Spleen (tissue), 11 donors: ENCODE measurements at regions not wholly inside any gene's neighbourhood (a gene's known extent, or its start where the extent isn't known, plus 50 kb on each side); places are given as distances from the start of the nearest gene placed in this dataset.

ENCODE experiments used
- DNase-seq: peaks from one replicate; pipeline ENCODE4 v3.0.0-alpha.2; 2020
- H3K27ac ChIP-seq, 8 donors: fragments of 200-600 bp; sonication (generic) in 7 of 8; 1 replicate in 4 of 8; 2 replicates in 4 of 8; pipeline versions ENCODE4 v1.5.0 to v1.8.0; 2016 to 2021; ENCODE audit warnings: inconsistent platforms in 4 of 8, mild to moderate bottlenecking in 4 of 8, moderate library complexity in 1 of 8
- H3K27me3 ChIP-seq, 7 donors: fragments of 200-600 bp; sonication (generic) in 6 of 7; replicated peaks in 1 of 7; 1 replicate in 4 of 7; 2 replicates in 3 of 7; pipeline versions ENCODE4 v1.5.0 to v1.8.0; 2016 to 2021; ENCODE audit warnings: inconsistent platforms in 3 of 7, mild to moderate bottlenecking in 1 of 7
- H3K36me3 ChIP-seq, 6 donors: fragments of 200-600 bp; sonication (generic) in 5 of 6; 1 replicate in 4 of 6; 2 replicates in 2 of 6; pipeline versions ENCODE4 v1.5.0 to v1.8.0; 2016 to 2021; ENCODE audit warnings: inconsistent platforms in 2 of 6
- H3K4me1 ChIP-seq, 6 donors: fragments of 200-600 bp; sonication (generic) in 5 of 6; 1 replicate in 3 of 6; 2 replicates in 3 of 6; pipeline versions ENCODE4 v1.5.0 to v1.8.0; 2016 to 2021; ENCODE audit warnings: inconsistent platforms in 3 of 6
- H3K4me3 ChIP-seq, 8 donors: fragments of 200-600 bp; sonication (generic) in 7 of 8; 1 replicate in 4 of 8; 2 replicates in 4 of 8; pipeline versions ENCODE4 v1.5.0 to v1.8.0; 2016 to 2021; ENCODE audit warnings: inconsistent platforms in 4 of 8, mild to moderate bottlenecking in 4 of 8, moderate library complexity in 2 of 8
- H3K9me3 ChIP-seq, 8 donors: fragments of 200-600 bp; sonication (generic) in 7 of 8; 1 replicate in 4 of 8; 2 replicates in 4 of 8; pipeline versions ENCODE4 v1.5.0 to v1.8.0; 2016 to 2021; ENCODE audit warnings: inconsistent platforms in 4 of 8
- POLR2A ChIP-seq, 3 donors: fragments of 450-650 bp; IDR thresholded peaks; one replicate each; pipeline ENCODE4 v1.5.1; 2017; ENCODE audit warnings: antibody characterized with exemption in 3 of 3, mild to moderate bottlenecking in 1 of 3
- POLR2AphosphoS5 ChIP-seq, 3 donors: sonication (generic); formaldehyde crosslinking; IDR thresholded peaks; one replicate each; pipeline ENCODE4 v1.5.1; 2017; ENCODE audit warnings: antibody characterized with exemption in 3 of 3
- WGBS, 5 donors: extraction: QIAGEN DNeasy Blood & Tissue Kit in 3 of 5; methylation state at CpG; one replicate each; pipeline versions ENCODE4 v1.1.5 to v1.1.7; 2013 to 2018; 5-methylcytosine and 5-hydroxymethylcytosine counted together
- intact Hi-C: fragments of 100-400 bp; cut with DNase I; formaldehyde crosslinking; loops from one replicate; pipeline ENCODE4 v1.15.0; 2023; ENCODE audit warnings: low total_unique reads
- TF ChIP-seq, protein P1 (sequence below), 11 experiments: fragments of 200-600 bp in 7 of 11; fragments of 450-650 bp in 4 of 11; sonication (generic) in 4 of 11; IDR thresholded peaks in 8 of 11; conservative IDR thresholded peaks in 3 of 11; 1 replicate in 7 of 11; 2 replicates in 4 of 11; pipeline versions ENCODE4 v1.4.0 to v1.8.0; 2016 to 2021; ENCODE audit warnings: antibody characterized with exemption in 11 of 11, inconsistent platforms in 4 of 11, mild to moderate bottlenecking in 1 of 11
- donor health status: healthy with polysubstance abuse.
- donor health status: DM: no; HTN: no; CAD: no; lungs with moderate emphysema.
- donor health status: DM: no; HTN: no; CAD: no.
- donor health status: Bipolar disorder and iron deficiency.
- donor health status: healthy.
- donor health status: DM: no; HTN: no; CAD: no.
- donor health status: DM: yes; HTN: yes; CAD: no.

DNA sequence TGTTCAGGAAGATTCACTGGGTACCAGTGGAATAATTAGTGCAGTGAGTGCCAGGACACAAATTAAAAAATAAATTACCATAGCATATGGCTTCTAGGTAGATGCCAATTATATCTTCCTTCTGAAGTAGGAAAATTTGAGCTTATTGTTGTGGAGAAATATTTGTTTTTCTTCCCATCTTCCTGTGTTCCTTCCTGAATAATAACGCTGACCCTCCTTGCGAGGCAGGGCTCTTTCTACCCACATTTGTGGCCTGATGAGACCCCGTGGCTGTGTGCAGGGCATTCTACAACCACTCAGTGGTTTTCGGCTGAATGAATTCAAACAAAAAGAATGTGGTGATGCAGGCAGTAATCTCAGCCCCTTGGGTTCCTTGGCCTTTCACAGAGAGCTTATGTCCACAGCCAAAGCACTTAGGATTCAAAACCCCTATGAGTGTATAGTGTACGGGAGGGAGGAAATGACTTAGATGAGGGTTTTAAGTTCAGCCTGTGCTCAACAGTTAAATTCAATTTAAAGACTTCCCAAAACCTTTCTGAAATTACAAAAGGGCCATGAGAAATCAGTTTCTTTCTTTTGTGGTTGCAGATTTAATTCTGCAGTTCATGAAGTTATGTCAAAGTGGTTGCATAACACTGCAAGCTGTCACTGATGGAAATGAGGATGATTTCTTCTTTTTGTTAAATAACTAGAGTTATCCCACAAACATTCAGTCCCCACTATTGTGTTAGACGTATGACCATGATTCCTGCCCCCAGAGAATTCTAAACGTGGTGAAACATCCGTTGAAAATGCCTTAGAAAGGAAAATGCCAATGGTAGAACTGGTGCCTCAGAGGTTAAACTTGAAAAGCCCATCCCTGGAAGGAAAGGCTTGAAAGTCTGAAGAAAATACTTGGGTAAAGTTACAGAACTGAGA is 255.3 kb downstream of the FZD1 start:
- 49 to 63% (median 59%) methylated on average over 8 of the region's 8 CpGs for WGBS, 5 donors
- no peaks in the 10 kb centered on the region for H3K27me3 ChIP-seq
- intact Hi-C loops: no loop called here
- H3K4me3 ChIP-seq: no peak overlapping the region
- H3K27ac ChIP-seq: peak overlapping the region in 1 of 8 donors; percentile 24
- peaks cover 0 to 5% (median 0%) of the 10 kb centered on the region in 8 donors for H3K9me3 ChIP-seq
- no peaks in the 10 kb centered on the region for H3K36me3 ChIP-seq
- DNase-seq: no peak
- H3K4me1 ChIP-seq: no peaks in the 10 kb centered on the region
- no peak for TF ChIP-seq POLR2AphosphoS5 (IDR thresholded peaks at IDR 0.05)
- TF ChIP-seq POLR2A (IDR thresholded peaks at IDR 0.05): no peak
- TF ChIP-seq, protein P1, sequence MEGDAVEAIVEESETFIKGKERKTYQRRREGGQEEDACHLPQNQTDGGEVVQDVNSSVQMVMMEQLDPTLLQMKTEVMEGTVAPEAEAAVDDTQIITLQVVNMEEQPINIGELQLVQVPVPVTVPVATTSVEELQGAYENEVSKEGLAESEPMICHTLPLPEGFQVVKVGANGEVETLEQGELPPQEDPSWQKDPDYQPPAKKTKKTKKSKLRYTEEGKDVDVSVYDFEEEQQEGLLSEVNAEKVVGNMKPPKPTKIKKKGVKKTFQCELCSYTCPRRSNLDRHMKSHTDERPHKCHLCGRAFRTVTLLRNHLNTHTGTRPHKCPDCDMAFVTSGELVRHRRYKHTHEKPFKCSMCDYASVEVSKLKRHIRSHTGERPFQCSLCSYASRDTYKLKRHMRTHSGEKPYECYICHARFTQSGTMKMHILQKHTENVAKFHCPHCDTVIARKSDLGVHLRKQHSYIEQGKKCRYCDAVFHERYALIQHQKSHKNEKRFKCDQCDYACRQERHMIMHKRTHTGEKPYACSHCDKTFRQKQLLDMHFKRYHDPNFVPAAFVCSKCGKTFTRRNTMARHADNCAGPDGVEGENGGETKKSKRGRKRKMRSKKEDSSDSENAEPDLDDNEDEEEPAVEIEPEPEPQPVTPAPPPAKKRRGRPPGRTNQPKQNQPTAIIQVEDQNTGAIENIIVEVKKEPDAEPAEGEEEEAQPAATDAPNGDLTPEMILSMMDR (IDR thresholded peaks at IDR 0.05 in 8 of 11, conservative IDR thresholded peaks at IDR 0.05 in 3 of 11): no peak

DNA sequence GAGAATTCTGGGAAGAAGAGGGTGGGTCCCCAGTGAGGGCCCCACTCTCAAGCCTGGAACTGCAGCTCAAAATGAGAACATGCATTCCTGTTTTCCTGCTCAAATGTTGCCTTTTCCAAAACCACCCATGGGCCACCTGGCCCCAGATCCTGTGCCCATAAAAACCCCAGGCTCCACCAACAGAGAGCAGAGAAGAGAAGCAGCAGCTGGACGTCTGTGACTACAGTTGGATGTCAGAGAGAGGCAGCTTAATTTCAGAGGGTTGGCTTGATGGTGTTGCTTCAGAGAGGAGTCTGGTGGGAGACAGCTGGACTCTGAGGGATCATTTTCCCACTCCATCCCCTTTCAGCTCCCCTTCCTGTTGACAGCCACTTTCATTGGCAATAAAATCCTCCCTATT is 256.4 kb downstream of the FZD1 start:
- no peak overlapping the region for H3K27ac ChIP-seq
- no peaks in the 10 kb centered on the region for H3K4me1 ChIP-seq
- H3K27me3 ChIP-seq: no peaks in the 10 kb centered on the region
- 38 to 69% (median 56%) methylated on average over 1 of the region's 1 CpG for WGBS, 5 donors
- peaks cover 0 to 5% (median 0%) of the 10 kb centered on the region in 8 donors for H3K9me3 ChIP-seq
- H3K4me3 ChIP-seq: no peak overlapping the region
- H3K36me3 ChIP-seq: no peaks in the 10 kb centered on the region
- DNase-seq: no peak
- TF ChIP-seq POLR2A (IDR thresholded peaks at IDR 0.05) (no peak), POLR2AphosphoS5 (IDR thresholded peaks at IDR 0.05) (no peak)
- TF ChIP-seq, protein P1 (IDR thresholded peaks at IDR 0.05 in 8 of 11, conservative IDR thresholded peaks at IDR 0.05 in 3 of 11): no peak
- intact Hi-C loops: no loop called here

DNA sequence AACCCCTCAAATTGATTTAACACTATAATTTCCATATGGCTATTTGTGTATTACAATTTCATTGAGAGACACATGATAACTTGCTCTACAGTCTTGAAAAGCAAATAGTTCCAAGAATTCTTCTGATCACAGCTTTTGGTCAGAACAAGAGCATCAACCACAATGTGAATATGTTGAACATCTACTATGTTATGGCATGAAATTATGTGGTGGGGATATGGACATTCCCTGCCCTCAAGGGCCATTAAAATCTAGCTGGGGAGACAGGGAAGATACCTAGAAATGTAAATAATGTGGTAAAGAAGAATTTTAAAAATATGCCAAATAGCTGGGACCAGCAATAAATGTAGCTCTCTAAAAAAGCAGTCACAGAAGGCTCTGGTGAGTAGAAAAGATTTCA is 262.2 kb downstream of the FZD1 start:
- DNase-seq: no peak
- peaks cover 0 to 29% (median 11%) of the 10 kb centered on the region in 8 donors for H3K9me3 ChIP-seq
- no peak overlapping the region for H3K27ac ChIP-seq
- no peaks in the 10 kb centered on the region for H3K4me1 ChIP-seq
- intact Hi-C loops: no loop called here
- H3K27me3 ChIP-seq: no peaks in the 10 kb centered on the region
- no peak overlapping the region for H3K4me3 ChIP-seq
- TF ChIP-seq POLR2A (IDR thresholded peaks at IDR 0.05): no peak
- TF ChIP-seq, protein P1 (IDR thresholded peaks at IDR 0.05 in 8 of 11, conservative IDR thresholded peaks at IDR 0.05 in 3 of 11): no peak
- no peaks in the 10 kb centered on the region for H3K36me3 ChIP-seq

DNA sequence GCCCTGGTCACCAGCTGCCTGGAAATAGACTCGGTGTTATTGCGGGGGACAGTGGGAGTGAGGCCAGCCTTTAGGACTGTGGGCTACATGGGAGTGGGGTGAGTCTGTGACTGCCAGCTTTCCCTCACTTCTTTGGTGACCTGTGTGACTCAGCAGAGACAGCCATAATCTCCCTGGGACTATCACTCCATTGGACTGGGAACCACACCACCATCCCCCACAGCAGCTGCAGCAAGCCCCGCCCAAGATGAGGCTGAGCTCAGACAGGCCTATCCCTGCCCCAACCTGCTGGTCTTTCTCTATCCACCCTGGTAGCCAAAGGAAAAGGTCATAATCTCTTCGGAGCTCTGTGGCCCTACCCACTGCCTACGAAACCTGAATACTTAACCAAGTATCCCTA is 263.2 kb downstream of the FZD1 start:
- Histone ChIP-seq H3K27me3 (no peaks in the 10 kb centered on the region), H3K9me3 (peaks cover 0 to 37% (median 21%) of the 10 kb centered on the region in 8 donors), H3K4me3 (no peak overlapping the region), H3K27ac (no peak overlapping the region), H3K36me3 (no peaks in the 10 kb centered on the region), H3K4me1 (no peaks in the 10 kb centered on the region)
- 90 to 95% (median 92%) methylated on average over 4 to 5 of the region's 5 CpGs for WGBS, 5 donors
- intact Hi-C loops: no loop called here
- TF ChIP-seq, protein P1 (IDR thresholded peaks at IDR 0.05 in 8 of 11, conservative IDR thresholded peaks at IDR 0.05 in 3 of 11): no peak
- TF ChIP-seq POLR2AphosphoS5 (IDR thresholded peaks at IDR 0.05) (no peak), POLR2A (IDR thresholded peaks at IDR 0.05) (no peak)
- DNase-seq: no peak
